Activated B cell treated with CpG ODN at 0.5 μM for 24 hours (primary cell): ENCODE measurements at regions not wholly inside any gene's neighbourhood (a gene's known extent, or its start where the extent isn't known, plus 50 kb on each side); places are given as distances from the start of the nearest gene placed in this dataset.

Source experiments
- ATAC-seq: fragments of 200-7000 bp; cut with Tn5 transposase; one replicate; pipeline ENCODE4 v1.10.0; 2021; ENCODE audit warnings: low read depth, mild to moderate bottlenecking, moderate library complexity
- CTCF ChIA-PET: fragments of 350-600 bp; sonication (Branson Sonifier 250); formaldehyde crosslinking; loops from one replicate; lab custom pipeline; 2021; ENCODE audit warnings: antibody characterized with exemption; lab: Charles Lee
- POLR2A ChIA-PET: fragments of 350-600 bp; sonication (Branson Sonifier 250); formaldehyde crosslinking; loops from one replicate; lab custom pipeline; 2021; ENCODE audit warnings: antibody characterized with exemption; lab: Charles Lee
- DNase-seq: peaks from one replicate; pipeline ENCODE4 v3.0.0; 2022
- H3K27ac Mint-ChIP-seq: one replicate; pipeline ENCODE4 v1.8.0; 2020; ENCODE audit warnings: mixed read lengths
- H3K27me3 Mint-ChIP-seq: one replicate; pipeline ENCODE4 v1.8.0; 2021; ENCODE audit warnings: mixed read lengths
- H3K36me3 Mint-ChIP-seq: one replicate; pipeline ENCODE4 v1.8.0; 2021; ENCODE audit warnings: low read depth, mixed read lengths
- H3K4me1 Mint-ChIP-seq: one replicate; pipeline ENCODE4 v1.8.0; 2021; ENCODE audit warnings: mixed read lengths
- H3K4me3 Mint-ChIP-seq: one replicate; pipeline ENCODE4 v1.8.0; 2020; ENCODE audit warnings: mild to moderate bottlenecking, mixed read lengths
- H3K9me3 Mint-ChIP-seq: one replicate; pipeline ENCODE4 v1.8.0; 2020; ENCODE audit warnings: mixed read lengths
- CTCF ChIP-seq: fragments of 200-600 bp; IDR thresholded peaks from one replicate; pipeline ENCODE4 v1.8.0; 2022; ENCODE audit warnings: antibody characterized with exemption, mild to moderate bottlenecking
- intact Hi-C: fragments of 100-400 bp; cut with micrococcal nuclease; formaldehyde crosslinking; loops from one replicate; pipeline ENCODE4 v1.15.1; 2024

DNA sequence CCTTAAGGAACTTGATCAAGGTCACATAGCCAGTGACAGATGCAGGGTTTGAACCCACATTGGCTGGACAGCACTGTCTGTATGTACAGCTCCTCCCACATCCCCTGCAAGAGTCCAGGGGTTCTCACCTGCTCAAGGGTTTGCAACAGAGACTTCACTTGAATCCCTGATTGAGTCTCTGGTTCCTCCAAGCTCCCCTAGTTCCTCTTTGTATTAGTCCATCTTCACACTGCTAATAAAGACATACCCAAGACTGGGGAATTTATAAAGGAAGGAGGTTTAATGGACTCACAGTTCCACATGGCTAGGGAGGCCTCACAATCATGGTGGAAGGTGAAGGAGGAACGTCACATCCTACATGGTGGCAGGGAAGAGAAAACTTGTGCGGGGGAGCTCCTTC, 72.8 kb upstream of the CLDN10 start:
- TF ChIP-seq CTCF: no peak
- intact Hi-C loops: loop anchor here (2.0 to 10.0 kb wide), 5 partner anchors 197 to 1045 kb away; partner anchors contain the start of gene DNAJC3
- ChIA-PET POLR2A (no interaction called here), CTCF (interaction anchor here (0.6 to 2.6 kb wide), 3 partner anchors 75 to 862 kb away, joined by 3 to 9 read pairs (median 4); no protein-coding TSS in a partner anchor)
- no peaks in the 10 kb centered on the region for H3K9me3 Mint-ChIP-seq
- ATAC-seq: no peak
- H3K27ac Mint-ChIP-seq: no peak overlapping the region
- DNase-seq: no peak
- no peaks in the 10 kb centered on the region for H3K36me3 Mint-ChIP-seq
- H3K27me3 Mint-ChIP-seq: peaks cover 6% of the 10 kb centered on the region
- no peak overlapping the region for H3K4me3 Mint-ChIP-seq
- H3K4me1 Mint-ChIP-seq: peaks cover 5% of the 10 kb centered on the region

DNA sequence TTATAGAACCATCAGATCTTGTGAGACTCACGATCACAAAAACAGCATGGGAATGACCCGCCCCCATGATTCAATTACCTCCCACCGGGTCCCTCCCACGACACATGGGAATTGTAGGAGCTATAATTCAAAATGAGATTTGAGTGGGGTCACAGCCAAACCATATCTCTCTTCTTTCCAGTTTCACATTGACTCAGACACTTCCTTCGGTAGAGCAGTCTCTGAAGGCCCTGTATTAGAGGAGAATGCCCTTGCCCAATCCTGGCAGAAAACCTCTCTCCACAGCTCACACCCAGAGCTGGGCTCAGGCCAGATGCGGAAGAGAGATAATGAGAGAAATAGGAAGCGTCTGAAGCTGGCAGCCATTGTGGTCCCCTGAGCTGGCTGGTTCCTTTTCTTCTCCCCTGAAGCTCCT, 72.4 kb upstream of the CLDN10 start:
- H3K9me3 Mint-ChIP-seq: no peaks in the 10 kb centered on the region
- ChIA-PET POLR2A (no interaction called here), CTCF (interaction anchor here (0.6 to 2.6 kb wide), 3 partner anchors 76 to 863 kb away, joined by 3 to 9 read pairs (median 4); no protein-coding TSS in a partner anchor)
- no peak overlapping the region for H3K4me3 Mint-ChIP-seq
- ATAC-seq (no peak), DNase-seq (no peak)
- TF ChIP-seq CTCF: no peak
- H3K27ac Mint-ChIP-seq: no peak overlapping the region
- H3K36me3 Mint-ChIP-seq: no peaks in the 10 kb centered on the region
- peaks cover 5% of the 10 kb centered on the region for H3K4me1 Mint-ChIP-seq
- peaks cover 9% of the 10 kb centered on the region for H3K27me3 Mint-ChIP-seq
- intact Hi-C loops: no loop called here

- ChIA-PET POLR2A (no interaction called here), CTCF (interaction anchor here (0.9 to 2.6 kb wide), 3 partner anchors 77 to 353 kb away, joined by 3 to 9 read pairs (median 4); no protein-coding TSS in a partner anchor)
- Mint-ChIP-seq H3K4me3 (no peak overlapping the region), H3K27ac (no peak overlapping the region), H3K4me1 (peaks cover 5% of the 10 kb centered on the region), H3K27me3 (peaks cover 5% of the 10 kb centered on the region), H3K36me3 (no peaks in the 10 kb centered on the region), H3K9me3 (no peaks in the 10 kb centered on the region)
- no peak for ATAC-seq
- intact Hi-C loops: no loop called here
- DNase-seq: no peak
- no peak for TF ChIP-seq CTCF
Measured at GRCh38 chr13:95480791-95481780, 71.4 kb upstream of the CLDN10 start.

DNA sequence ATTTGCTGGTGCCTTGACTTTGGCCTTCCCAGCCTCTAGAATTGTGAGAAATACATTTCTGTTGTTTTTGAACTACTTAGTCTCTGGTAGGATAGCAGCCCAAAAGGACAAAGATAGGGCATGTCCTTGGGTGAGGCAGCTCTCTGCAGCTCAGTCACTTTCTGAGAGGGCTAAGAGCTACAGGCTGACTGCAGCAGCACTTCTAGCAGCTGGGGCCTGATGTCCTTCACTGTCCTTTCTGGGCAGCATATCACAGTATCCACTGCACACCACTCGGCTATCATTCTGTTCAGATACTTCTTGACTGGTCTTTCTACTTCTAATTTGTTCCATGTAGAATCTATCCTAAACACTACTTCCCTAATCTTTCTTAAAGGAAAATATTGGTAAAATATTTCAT, 68.5 kb upstream of the CLDN10 start:
- CTCF ChIA-PET: no interaction called here

More for the DNA sequence above, 68.5 kb upstream of the CLDN10 start:
- intact Hi-C loops: no loop called here
- H3K4me3 Mint-ChIP-seq: no peak overlapping the region
- H3K27me3 Mint-ChIP-seq: peaks cover 5% of the 10 kb centered on the region
- H3K4me1 Mint-ChIP-seq: peaks cover 5% of the 10 kb centered on the region
- H3K36me3 Mint-ChIP-seq: no peaks in the 10 kb centered on the region
- H3K9me3 Mint-ChIP-seq: no peaks in the 10 kb centered on the region
- DNase-seq: no peak
- no peak for ATAC-seq
- no peak for TF ChIP-seq CTCF
- H3K27ac Mint-ChIP-seq: no peak overlapping the region
- POLR2A ChIA-PET: no interaction called here
